Keratinocyte (primary cell): ENCODE measurements at regions not wholly inside any gene's neighbourhood (a gene's known extent, or its start where the extent isn't known, plus 50 kb on each side); places are given as distances from the start of the nearest gene placed in this dataset.

Experiments used
- DNase-seq: peaks from one replicate; pipeline ENCODE4 v3.0.0-alpha.2; 2011; ENCODE audit warnings: low read depth, missing footprints, low spot score
- FAIRE-seq: peaks from 2 replicates; lab custom pipeline; 2011; peaks lifted over from hg19 to GRCh38; lab: Jason Lieb, UNC
- H2AFZ ChIP-seq: 2 replicates; pipeline ENCODE4 v1.6.0; 2012; ENCODE audit warnings: low read length, control low read depth, inconsistent platforms; ENCODE audit not compliant: control insufficient read depth
- H3K27ac ChIP-seq: 2 replicates; pipeline ENCODE4 v1.5.1; 2011; ENCODE audit warnings: low read length; ENCODE audit not compliant: control insufficient read depth, insufficient read depth
- H3K27me3 ChIP-seq: 3 replicates; pipeline ENCODE4 v1.6.0; 2011; ENCODE audit warnings: low read length; ENCODE audit not compliant: control insufficient read depth, insufficient read depth; ENCODE audit errors: extremely low read depth
- H3K36me3 ChIP-seq, 2 experiments: 2 replicates in 1 of 2; 3 replicates in 1 of 2; pipeline ENCODE4 v1.5.1; 2011; ENCODE audit warnings: low read length in 2 of 2, mild to moderate bottlenecking in 1 of 2; ENCODE audit not compliant: control insufficient read depth in 2 of 2, insufficient read depth in 2 of 2; ENCODE audit errors: extremely low read depth in 1 of 2
- H3K4me1 ChIP-seq: 3 replicates; pipeline ENCODE4 v1.5.1; 2011; ENCODE audit warnings: low read length; ENCODE audit not compliant: control insufficient read depth, insufficient read depth; ENCODE audit errors: extremely low read depth
- H3K4me2 ChIP-seq: 3 replicates; pipeline ENCODE4 v1.6.0; 2011; ENCODE audit warnings: low read depth, low read length; ENCODE audit not compliant: control insufficient read depth, insufficient read depth; ENCODE audit errors: extremely low read depth
- H3K4me3 ChIP-seq, 3 experiments: fragments of 200-600 bp in 1 of 3; sonication (generic) in 1 of 3; 2 replicates in 2 of 3; 3 replicates in 1 of 3; pipeline ENCODE4 v1.5.1; 2011 to 2016; ENCODE audit warnings: low read length in 3 of 3, mild to moderate bottlenecking in 3 of 3, control low read depth in 2 of 3, inconsistent platforms in 1 of 3, low read depth in 1 of 3, mixed read lengths in 1 of 3, mixed run types in 1 of 3, moderate library complexity in 1 of 3; ENCODE audit not compliant: control insufficient read depth in 2 of 3, insufficient read depth in 2 of 3; ENCODE audit errors: extremely low read depth in 1 of 3
- H3K79me2 ChIP-seq: 2 replicates; pipeline ENCODE4 v1.6.0; 2012; ENCODE audit warnings: low read length; ENCODE audit not compliant: control insufficient read depth, insufficient read depth
- H3K9ac ChIP-seq: 3 replicates; pipeline ENCODE4 v1.6.0; 2011; ENCODE audit warnings: low read length; ENCODE audit not compliant: control insufficient read depth, insufficient read depth; ENCODE audit errors: extremely low read depth
- H3K9me1 ChIP-seq: 3 replicates; pipeline ENCODE4 v1.6.0; 2011; ENCODE audit warnings: low read length; ENCODE audit not compliant: control insufficient read depth, insufficient read depth; ENCODE audit errors: extremely low read depth
- H3K9me3 ChIP-seq: 2 replicates; pipeline ENCODE4 v1.5.1; 2012; ENCODE audit warnings: low read depth, low read length; ENCODE audit not compliant: control insufficient read depth
- H4K20me1 ChIP-seq: 3 replicates; pipeline ENCODE4 v1.6.0; 2011; ENCODE audit warnings: low read length; ENCODE audit not compliant: control insufficient read depth, insufficient read depth; ENCODE audit errors: extremely low read depth
- CTCF ChIP-seq, 3 experiments: IDR thresholded peaks in 1 of 3; conservative IDR thresholded peaks in 1 of 3; optimal IDR thresholded peaks in 1 of 3; 2 replicates in 2 of 3; 3 replicates in 1 of 3; pipeline versions ENCODE3 to v1.5.1; 2011; ENCODE audit warnings: low read length in 3 of 3, mild to moderate bottlenecking in 3 of 3, moderate library complexity in 2 of 3, control low read depth in 1 of 3, inconsistent platforms in 1 of 3; ENCODE audit not compliant: insufficient read depth in 2 of 3; ENCODE audit errors: extremely low read depth in 1 of 3
- EZH2 ChIP-seq: IDR thresholded peaks from one replicate; pipeline ENCODE4 v1.6.1; 2012; ENCODE audit warnings: inconsistent platforms, mild to moderate bottlenecking, low read length, moderate library complexity
- dilution Hi-C: fragments of 300-500 bp; cut with MboI; formaldehyde crosslinking; loops from one replicate; pipeline ENCODE4 v1.7.0; 2020; ENCODE audit warnings: low sequenced_read_pairs; ENCODE audit not compliant: extremely low pct_ligation_motif_present

- FAIRE-seq, result no peak
- Histone ChIP-seq H3K9me3 (no peaks in the 10 kb centered on the region), H3K4me1 (peaks cover 24% of the 10 kb centered on the region), H3K36me3 (no peaks in the 10 kb centered on the region), H3K27me3 (no peaks in the 10 kb centered on the region), H2AFZ (no peak overlapping the region), H3K27ac (no peak overlapping the region), H3K4me2 (no peak overlapping the region), H3K9ac (no peak overlapping the region), H4K20me1 (no peaks in the 10 kb centered on the region), H3K9me1 (no peaks in the 10 kb centered on the region), H3K4me3 (no peak overlapping the region), H3K79me2 (no peaks in the 10 kb centered on the region)
- dilution Hi-C loops, result no loop called here
- TF ChIP-seq EZH2 (no peak), CTCF (optimal IDR thresholded peaks at IDR 0.05 in 1 of 3, IDR thresholded peaks at IDR 0.05 in 1 of 3, conservative IDR thresholded peaks at IDR 0.05 in 1 of 3; ENCODE audit: extremely low read depth in 1 of 3, insufficient read depth in 2 of 3, low read length in 3 of 3) (no peak)
- DNase-seq, result no peak
Observed at GRCh38 chr2:196226058-196226706, 54.8 kb upstream of the STK17B start.

- Histone ChIP-seq H3K9me3 (no peaks in the 10 kb centered on the region), H3K4me1 (peaks cover 24% of the 10 kb centered on the region), H3K9ac (no peak overlapping the region), H3K27me3 (no peaks in the 10 kb centered on the region), H3K79me2 (no peaks in the 10 kb centered on the region), H4K20me1 (no peaks in the 10 kb centered on the region), H2AFZ (no peak overlapping the region), H3K9me1 (no peaks in the 10 kb centered on the region), H3K4me2 (no peak overlapping the region), H3K36me3 (no peaks in the 10 kb centered on the region), H3K4me3 (no peak overlapping the region), H3K27ac (no peak overlapping the region)
- no peak for TF ChIP-seq EZH2
- no peak for TF ChIP-seq CTCF (optimal IDR thresholded peaks at IDR 0.05 in 1 of 3, IDR thresholded peaks at IDR 0.05 in 1 of 3, conservative IDR thresholded peaks at IDR 0.05 in 1 of 3; ENCODE audit: extremely low read depth in 1 of 3, insufficient read depth in 2 of 3, low read length in 3 of 3)
- FAIRE-seq (no peak), DNase-seq (no peak)
- dilution Hi-C loops, result no loop called here
Observed at GRCh38 chr2:196226707-196227065, 55.3 kb upstream of the STK17B start.
